ENCODE measurements at regions not wholly inside any gene's neighbourhood (a gene's known extent, or its start where the extent isn't known, plus 50 kb on each side); places are given as distances from the start of the nearest gene placed in this dataset.

DNA sequence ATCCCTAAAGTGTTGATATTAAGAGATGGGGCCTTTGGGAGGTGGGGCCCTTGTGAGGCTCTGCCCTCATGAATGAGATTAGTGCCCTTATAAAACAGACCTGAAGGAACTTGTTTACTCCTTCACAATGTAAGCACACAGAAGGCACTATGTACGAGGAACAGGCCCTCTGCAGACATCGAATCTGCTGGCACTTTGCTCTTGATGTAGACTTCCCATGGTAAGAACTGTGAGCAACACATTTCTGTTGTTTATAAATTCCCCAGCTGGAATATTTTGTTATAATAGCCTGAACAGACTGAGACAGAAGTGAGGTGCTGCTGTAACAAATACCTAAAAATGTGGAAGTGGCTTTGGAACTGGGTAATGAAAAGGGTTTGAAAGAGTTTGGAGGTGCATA lies 193.2 kb downstream of the TGFB2 start (continued):
- TF ChIP-seq, protein P1, sequence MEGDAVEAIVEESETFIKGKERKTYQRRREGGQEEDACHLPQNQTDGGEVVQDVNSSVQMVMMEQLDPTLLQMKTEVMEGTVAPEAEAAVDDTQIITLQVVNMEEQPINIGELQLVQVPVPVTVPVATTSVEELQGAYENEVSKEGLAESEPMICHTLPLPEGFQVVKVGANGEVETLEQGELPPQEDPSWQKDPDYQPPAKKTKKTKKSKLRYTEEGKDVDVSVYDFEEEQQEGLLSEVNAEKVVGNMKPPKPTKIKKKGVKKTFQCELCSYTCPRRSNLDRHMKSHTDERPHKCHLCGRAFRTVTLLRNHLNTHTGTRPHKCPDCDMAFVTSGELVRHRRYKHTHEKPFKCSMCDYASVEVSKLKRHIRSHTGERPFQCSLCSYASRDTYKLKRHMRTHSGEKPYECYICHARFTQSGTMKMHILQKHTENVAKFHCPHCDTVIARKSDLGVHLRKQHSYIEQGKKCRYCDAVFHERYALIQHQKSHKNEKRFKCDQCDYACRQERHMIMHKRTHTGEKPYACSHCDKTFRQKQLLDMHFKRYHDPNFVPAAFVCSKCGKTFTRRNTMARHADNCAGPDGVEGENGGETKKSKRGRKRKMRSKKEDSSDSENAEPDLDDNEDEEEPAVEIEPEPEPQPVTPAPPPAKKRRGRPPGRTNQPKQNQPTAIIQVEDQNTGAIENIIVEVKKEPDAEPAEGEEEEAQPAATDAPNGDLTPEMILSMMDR (IDR thresholded peaks at IDR 0.05 in 2 of 3, conservative IDR thresholded peaks at IDR 0.05 in 1 of 3; ENCODE audit: insufficient read depth in 2 of 3, low read depth in 1 of 3, low read length in 3 of 3) = no peak

- TF ChIP-seq, protein P1 (IDR thresholded peaks at IDR 0.05 in 2 of 3, conservative IDR thresholded peaks at IDR 0.05 in 1 of 3; ENCODE audit: insufficient read depth in 2 of 3, low read depth in 1 of 3, low read length in 3 of 3) = 0 out of 6 replicates have a peak, but pooled peaks of 1 of the 3 experiments have one; percentile 4
- no peak for TF ChIP-seq MCM2 (IDR thresholded peaks at IDR 0.05; ENCODE audit: low read depth)
- no peak overlapping the region for H3K9ac ChIP-seq (ENCODE audit: insufficient read depth in 1 of 2, low read depth in 2 of 2, low read length in 2 of 2)
- no peak for ATAC-seq
- intact Hi-C loops (cut with micrococcal nuclease) = no loop called here
- no peak for FAIRE-seq
- H3K9me3 ChIP-seq (replicated peaks; ENCODE audit: control insufficient read depth, insufficient read depth, low read depth, low read length) = no peaks in the 10 kb centered on the region
- H4K20me1 ChIP-seq (replicated peaks; ENCODE audit: control insufficient read depth, insufficient read depth, low read length) = no peaks in the 10 kb centered on the region
- POLR2A ChIA-PET = no interaction called here
- no peak overlapping the region for H3K4me3 ChIP-seq
- H2AFZ ChIP-seq (ENCODE audit: low read depth, low read length) = no peak overlapping the region
- DNase-seq (ENCODE audit: extremely low read depth in 1 of 4, low spot score in 3 of 4) = no peak
- no peaks in the 10 kb centered on the region for H3K9me1 ChIP-seq (ENCODE audit: control insufficient read depth, insufficient read depth, low read length)
- no peaks in the 10 kb centered on the region for H3K4me1 ChIP-seq (replicated peaks in 1 of 2; ENCODE audit: control insufficient read depth in 2 of 2, insufficient read depth in 2 of 2, low read length in 2 of 2)
- no peaks in the 10 kb centered on the region for H3K36me3 ChIP-seq (ENCODE audit: control insufficient read depth, insufficient read depth, low read length)
- CTCF ChIA-PET (ENCODE audit: low intra/inter-chr PET ratio) = no interaction called here
- 4% methylated on average over 1 of the region's 1 CpG for WGBS (ENCODE audit: insufficient coverage, low coverage, missing lambda C conversion rate)
- no peak overlapping the region for H3K4me2 ChIP-seq (ENCODE audit: insufficient read depth, low read length)
- H3K27me3 ChIP-seq (ENCODE audit: control insufficient read depth in 2 of 2, insufficient read depth in 2 of 2, low read length in 2 of 2) = no peaks in the 10 kb centered on the region
- BruUV-seq (replicated peaks) = no TSS peak
- H3K79me2 ChIP-seq (ENCODE audit: control insufficient read depth, insufficient read depth, low read length) = no peaks in the 10 kb centered on the region
- in situ Hi-C loops (cut with MboI) = no loop called here
- H3K27ac ChIP-seq (ENCODE audit: extremely low read depth, low read depth, low read length) = no peak overlapping the region
These were observed 201.2 kb downstream of the TGFB2 start for GRCh38 chr1:218546314-218546713.
